ENCODE measurements at regions not wholly inside any gene's neighbourhood (a gene's known extent, or its start where the extent isn't known, plus 50 kb on each side); places are given as distances from the start of the nearest gene placed in this dataset.

- in situ Hi-C loops (cut with HindIII; ENCODE audit: extremely low pct_ligation_motif_present, low pct_unique_long_range_greater_than_20kb), result no loop called here
- TF ChIP-seq RORA (CRISPR knock-in tag; IDR thresholded peaks at IDR 0.05) (no peak), ZMYM2 (CRISPR knock-in tag; IDR thresholded peaks at IDR 0.05) (no peak), CREB1 (IDR thresholded peaks at IDR 0.05) (no peak), CREB1 (CRISPR knock-in tag; IDR thresholded peaks at IDR 0.05) (peak; percentile 32; the same call in 1 of the 2 replicates), EP300 (IDR thresholded peaks at IDR 0.05; ENCODE audit: low read depth in 2 of 2, low read length in 2 of 2) (0 out of 4 replicates have a peak, but pooled peaks of 1 of the 2 experiments have one; percentile 21), EP300 (CRISPR knock-in tag; IDR thresholded peaks at IDR 0.05; ENCODE audit: borderline replicate concordance) (no peak), ZSCAN29 (CRISPR knock-in tag; conservative IDR thresholded peaks at IDR 0.05) (no peak), NONO (IDR thresholded peaks at IDR 0.05) (no peak), NONO (CRISPR knock-in tag; conservative IDR thresholded peaks at IDR 0.05) (no peak), BCL6 (CRISPR knock-in tag; IDR thresholded peaks at IDR 0.05) (no peak), ZNF451 (CRISPR knock-in tag; IDR thresholded peaks at IDR 0.05) (no peak), ZFP36L2 (CRISPR knock-in tag; IDR thresholded peaks at IDR 0.05) (no peak), TAF15 (IDR thresholded peaks at IDR 0.05; ENCODE audit: low read depth, low read length, poor library complexity, severe bottlenecking) (no peak), ZNF839 (CRISPR knock-in tag; IDR thresholded peaks at IDR 0.05; ENCODE audit: borderline replicate concordance) (no peak)
- H3K4me3 ChIP-seq (replicated peaks in 1 of 3; ENCODE audit: insufficient read depth in 1 of 3, low read depth in 2 of 3, low read length in 3 of 3), result no peak overlapping the region
- H2AFZ ChIP-seq (ENCODE audit: low read length), result no peak overlapping the region
- CTCF ChIA-PET (ENCODE audit: low intra/inter-chr PET ratio, low total read pairs), result no interaction called here
- no peaks in the 10 kb centered on the region for H3K79me2 ChIP-seq (ENCODE audit: insufficient read depth, low read length)
- peak; percentile 43; the same call in 2 of the 3 replicates for ATAC-seq
- H3K36me3 ChIP-seq (replicated peaks in 1 of 2; ENCODE audit: control insufficient read depth in 1 of 2, insufficient read depth in 2 of 2, low read length in 2 of 2), result no peaks in the 10 kb centered on the region
- no peaks in the 10 kb centered on the region for H3K27me3 ChIP-seq (ENCODE audit: control insufficient read depth in 1 of 2, insufficient read depth in 2 of 2, low read length in 2 of 2)
- no peaks in the 10 kb centered on the region for H4K20me1 ChIP-seq (ENCODE audit: insufficient read depth, low read length)
- peak; percentile 60 for DNase-seq (ENCODE audit: low spot score)
- H3K9me3 ChIP-seq (ENCODE audit: low read length), result no peaks in the 10 kb centered on the region
- FAIRE-seq, result no peak
- no peak overlapping the region for H3K9ac ChIP-seq (ENCODE audit: insufficient read depth, low read depth, low read length)
- POLR2A ChIA-PET, result no interaction called here
- H3K4me2 ChIP-seq (ENCODE audit: low read depth, low read length), result no peak overlapping the region
- intact Hi-C loops (cut with micrococcal nuclease; ENCODE audit: unreplicated experiment), result no loop called here
- peaks cover 39% of the 10 kb centered on the region for H3K4me1 ChIP-seq (ENCODE audit: insufficient read depth, low read length)
- H3K27ac ChIP-seq (ENCODE audit: extremely low read length, insufficient read depth, low read length), result no peak overlapping the region
- BruUV-seq (replicated peaks), result no TSS peak
- 70% methylated on average over 3 of the region's 3 CpGs for WGBS (ENCODE audit: low lambda C conversion rate)
Measured at GRCh38 chr2:226440127-226440918, 359.3 kb downstream of the IRS1 start.
